Peyer's patch (tissue), 4 donors: ENCODE measurements at regions not wholly inside any gene's neighbourhood (a gene's known extent, or its start where the extent isn't known, plus 50 kb on each side); places are given as distances from the start of the nearest gene placed in this dataset.
"Not testable (repeated sequence)": the region's sequence is repeated elsewhere in the genome, so short reads cannot be mapped to it uniquely, and the experiment has no call there.

Experiments used
- DNase-seq, 3 donors: peaks; one replicate each; pipeline ENCODE4 v3.0.0-alpha.2; 2017 to 2019
- H3K27ac ChIP-seq, 4 donors: fragments of 200-600 bp; sonication (generic); one replicate each; pipeline ENCODE4 v1.5.1; 2016 to 2019
- H3K27me3 ChIP-seq, 2 donors: fragments of 200-600 bp; sonication (generic); one replicate each; pipeline ENCODE4 v1.5.1; 2019
- H3K36me3 ChIP-seq, 3 donors: fragments of 200-600 bp; sonication (generic); one replicate each; pipeline ENCODE4 v1.5.1; 2016 to 2019
- H3K4me1 ChIP-seq, 4 donors: fragments of 200-600 bp; sonication (generic); one replicate each; pipeline ENCODE4 v1.5.1; 2016 to 2019
- H3K4me3 ChIP-seq, 4 donors: fragments of 200-600 bp; sonication (generic); 1 replicate in 3 of 4; 2 replicates in 1 of 4; pipeline ENCODE4 v1.5.1; 2016 to 2019; ENCODE audit warnings: mild to moderate bottlenecking in 1 of 4
- H3K9me3 ChIP-seq, 4 donors: fragments of 200-600 bp; sonication (generic); one replicate each; pipeline ENCODE4 v1.5.1; 2016 to 2019; ENCODE audit warnings: mild to moderate bottlenecking in 1 of 4
- CTCF ChIP-seq, 6 experiments: fragments of 450-650 bp in 4 of 6; fragments of 200-600 bp in 2 of 6; sonication (generic) in 1 of 6; IDR thresholded peaks; one replicate each; pipeline ENCODE4 v1.5.1; 2017 to 2019; ENCODE audit warnings: antibody characterized with exemption in 6 of 6, mild to moderate bottlenecking in 3 of 6, moderate library complexity in 1 of 6
- POLR2A ChIP-seq, 2 donors: fragments of 450-650 bp; IDR thresholded peaks; one replicate each; pipeline ENCODE4 v1.5.1; 2017; ENCODE audit warnings: antibody characterized with exemption in 2 of 2, mild to moderate bottlenecking in 2 of 2, moderate library complexity in 2 of 2

DNA sequence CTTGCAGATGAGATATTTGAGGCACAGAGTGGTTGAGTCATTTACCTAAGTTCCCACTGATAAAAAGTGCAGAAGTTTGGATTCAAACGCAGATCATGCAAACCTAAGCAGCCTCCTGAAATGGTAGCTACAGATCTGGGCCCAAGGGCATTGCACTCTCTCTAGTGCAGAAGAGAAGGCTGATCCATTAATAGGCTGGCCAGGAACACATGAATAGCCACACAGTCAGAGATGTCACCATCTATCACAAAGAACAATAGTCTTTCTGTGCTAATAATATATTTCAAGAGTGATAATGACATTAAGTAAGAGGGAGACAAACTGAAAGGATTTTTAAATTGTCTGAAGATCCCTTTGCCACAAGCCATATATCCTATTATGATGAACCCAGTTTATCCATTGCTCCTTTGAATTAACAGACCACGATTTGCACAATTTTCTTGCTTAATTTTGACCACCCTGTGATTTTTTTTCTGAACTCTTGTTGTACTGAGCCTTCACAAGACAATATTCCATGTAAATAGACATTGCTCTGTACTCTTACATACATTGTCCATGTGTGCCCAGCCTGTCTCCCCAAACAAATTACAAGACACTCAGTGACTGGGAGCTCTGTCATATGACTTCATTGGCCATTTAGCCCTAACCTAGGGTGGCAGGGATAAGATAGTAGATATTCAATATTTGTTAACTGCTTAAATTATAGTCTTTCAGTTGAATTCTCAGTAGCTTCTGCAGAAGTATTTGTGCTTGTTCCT, 112.4 kb upstream of the RBPJ start:
- TF ChIP-seq POLR2A (IDR thresholded peaks at IDR 0.05) (no peak), CTCF (IDR thresholded peaks at IDR 0.05) (no peak)
- Histone ChIP-seq H3K9me3 (no peaks in the 10 kb centered on the region), H3K27ac (no peak overlapping the region), H3K4me3 (no peak overlapping the region), H3K4me1 (no peaks in the 10 kb centered on the region), H3K36me3 (no peaks in the 10 kb centered on the region), H3K27me3 (no peaks in the 10 kb centered on the region)
- DNase-seq, result no peak

GRCh38 chr4:26209378-26209777, 111.4 kb upstream of the RBPJ start:
- H3K27me3 ChIP-seq, DNase-seq, H3K36me3 ChIP-seq, H3K4me3 ChIP-seq, H3K9me3 ChIP-seq, H3K4me1 ChIP-seq, H3K27ac ChIP-seq: not testable (repeated sequence)

GRCh38 chr4:26212528-26212927, 108.3 kb upstream of the RBPJ start:
- Histone ChIP-seq H3K4me3 (no peak overlapping the region), H3K9me3 (no peaks in the 10 kb centered on the region), H3K36me3 (no peaks in the 10 kb centered on the region), H3K4me1 (no peaks in the 10 kb centered on the region), H3K27me3 (no peaks in the 10 kb centered on the region), H3K27ac (no peak overlapping the region)
- DNase-seq, result no peak
- no peak for TF ChIP-seq CTCF (IDR thresholded peaks at IDR 0.05)
- TF ChIP-seq POLR2A (IDR thresholded peaks at IDR 0.05), result no peak

- no peak for TF ChIP-seq POLR2A (IDR thresholded peaks at IDR 0.05)
- TF ChIP-seq CTCF (IDR thresholded peaks at IDR 0.05), result no peak
- H3K36me3 ChIP-seq, result no peaks in the 10 kb centered on the region
- no peaks in the 10 kb centered on the region for H3K27me3 ChIP-seq
- H3K4me1 ChIP-seq, result no peaks in the 10 kb centered on the region
- no peak overlapping the region for H3K4me3 ChIP-seq
- no peak overlapping the region for H3K27ac ChIP-seq
- DNase-seq, result no peak
- no peaks in the 10 kb centered on the region for H3K9me3 ChIP-seq
Measured at GRCh38 chr4:26213317-26213716, 107.5 kb upstream of the RBPJ start.

- Histone ChIP-seq H3K4me3 (no peak overlapping the region), H3K27me3 (no peaks in the 10 kb centered on the region), H3K27ac (no peak overlapping the region), H3K4me1 (no peaks in the 10 kb centered on the region), H3K9me3 (no peaks in the 10 kb centered on the region), H3K36me3 (no peaks in the 10 kb centered on the region)
- TF ChIP-seq POLR2A (IDR thresholded peaks at IDR 0.05) (no peak), CTCF (IDR thresholded peaks at IDR 0.05) (no peak)
- no peak for DNase-seq
Measured at GRCh38 chr4:26214994-26215393, 105.8 kb upstream of the RBPJ start.

GRCh38 chr4:26215725-26216124, 105.1 kb upstream of the RBPJ start:
- no peaks in the 10 kb centered on the region for H3K4me1 ChIP-seq
- no peaks in the 10 kb centered on the region for H3K36me3 ChIP-seq
- no peaks in the 10 kb centered on the region for H3K27me3 ChIP-seq
- no peak overlapping the region for H3K4me3 ChIP-seq
- H3K9me3 ChIP-seq, result no peaks in the 10 kb centered on the region
- TF ChIP-seq POLR2A (IDR thresholded peaks at IDR 0.05), result no peak
- TF ChIP-seq CTCF (IDR thresholded peaks at IDR 0.05), result no peak
- no peak for DNase-seq
- no peak overlapping the region for H3K27ac ChIP-seq
